Stimulated activated CD4-positive, alpha-beta T cell treated with anti-CD3 and anti-CD28 coated beads, TNF-alpha, amount 100 ng/mL, for 48 hours (primary cell): ENCODE measurements at regions not wholly inside any gene's neighbourhood (a gene's known extent, or its start where the extent isn't known, plus 50 kb on each side); places are given as distances from the start of the nearest gene placed in this dataset.
"Not testable (repeated sequence)": the region's sequence is repeated elsewhere in the genome, so short reads cannot be mapped to it uniquely, and the experiment has no call there.

Source experiments
- DNase-seq, 3 donors: peaks; one replicate each; pipeline ENCODE4 v3.0.0-alpha.2; 2020; ENCODE audit warnings: low read depth in 3 of 3

GRCh38 chr9:115665519-115665918 lies 488.1 kb upstream of the PAPPA start:
- no peak for DNase-seq

GRCh38 chr9:115668521-115668920 lies 485.1 kb upstream of the PAPPA start:
- no peak for DNase-seq

DNA sequence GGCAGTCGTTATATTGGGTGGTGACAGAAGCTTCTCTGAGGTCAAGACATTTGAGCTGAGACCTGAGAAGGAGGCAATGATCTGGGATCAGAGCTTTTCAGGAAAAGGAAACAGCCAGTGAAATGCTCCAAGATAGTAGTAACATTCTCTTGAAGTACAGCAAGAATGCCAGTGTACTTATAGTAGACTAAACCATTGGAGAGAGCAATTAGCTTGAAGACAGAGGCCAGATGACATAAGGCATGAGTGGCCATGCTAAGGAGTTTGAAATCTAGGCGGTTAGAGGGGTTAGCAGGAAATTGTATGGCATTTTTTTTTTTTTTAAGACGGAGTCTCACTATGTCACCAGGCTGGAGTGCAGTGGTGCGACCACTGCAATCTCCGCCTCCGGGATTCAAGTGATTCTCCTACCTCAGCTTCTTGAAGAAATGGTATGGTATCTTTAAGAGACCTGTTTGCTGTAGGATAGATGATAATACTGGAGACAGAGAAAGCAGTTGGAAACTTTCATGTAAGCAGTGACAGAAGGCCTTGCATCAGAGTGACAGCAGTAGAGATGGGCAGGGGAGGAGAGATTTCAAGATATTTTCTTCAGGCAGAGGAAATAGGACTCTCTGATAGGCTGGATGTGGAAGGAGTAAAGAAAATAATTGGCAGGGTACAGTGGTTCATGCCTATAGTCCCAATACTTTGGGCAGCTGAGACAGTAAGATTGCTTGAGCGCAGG lies 482.2 kb upstream of the PAPPA start:
- DNase-seq, result no peak

- DNase-seq, result no peak
These were observed 481.7 kb upstream of the PAPPA start for GRCh38 chr9:115671963-115672305.

GRCh38 chr9:115672477-115673316 lies 480.9 kb upstream of the PAPPA start:
- DNase-seq, result no peak

DNA sequence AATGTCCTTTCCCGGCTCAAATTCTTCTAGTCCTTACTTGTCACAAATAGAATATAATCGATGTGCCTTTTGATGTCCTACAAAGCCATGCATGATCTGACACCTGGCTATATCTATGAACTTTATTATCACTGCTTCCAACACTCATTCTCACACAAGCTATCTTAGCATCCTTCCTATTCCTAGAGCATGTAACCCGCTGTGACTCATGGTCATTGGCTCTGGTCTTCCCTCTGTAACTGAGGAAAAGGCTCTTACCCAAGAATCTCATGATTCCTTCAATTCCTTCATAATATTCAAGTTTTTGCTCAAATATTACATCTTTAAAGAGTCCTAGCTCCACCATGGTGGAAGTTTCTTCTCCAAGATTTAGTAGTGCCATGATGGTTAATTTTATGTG lies 480.0 kb upstream of the PAPPA start:
- no peak for DNase-seq

DNA sequence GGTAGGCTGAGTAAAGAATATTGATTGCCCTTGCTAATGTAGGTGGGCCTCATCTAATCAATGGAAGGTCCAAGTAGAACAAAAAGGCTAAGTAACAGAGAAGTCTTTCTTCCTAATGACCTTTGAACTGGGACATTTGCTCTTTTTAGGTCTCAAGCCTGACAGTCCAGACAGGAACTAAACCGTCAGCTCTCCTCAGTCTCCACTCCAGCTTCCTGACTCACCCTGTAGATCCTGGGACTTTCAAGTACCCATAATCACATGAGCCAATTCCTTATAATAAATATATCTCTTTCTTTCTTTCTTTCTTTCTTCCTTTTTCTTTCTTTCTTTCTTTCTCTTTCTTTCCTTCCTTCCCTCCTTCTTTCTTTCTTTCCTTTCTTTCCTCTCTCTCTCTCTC lies 479.5 kb upstream of the PAPPA start:
- no peak for DNase-seq

DNA sequence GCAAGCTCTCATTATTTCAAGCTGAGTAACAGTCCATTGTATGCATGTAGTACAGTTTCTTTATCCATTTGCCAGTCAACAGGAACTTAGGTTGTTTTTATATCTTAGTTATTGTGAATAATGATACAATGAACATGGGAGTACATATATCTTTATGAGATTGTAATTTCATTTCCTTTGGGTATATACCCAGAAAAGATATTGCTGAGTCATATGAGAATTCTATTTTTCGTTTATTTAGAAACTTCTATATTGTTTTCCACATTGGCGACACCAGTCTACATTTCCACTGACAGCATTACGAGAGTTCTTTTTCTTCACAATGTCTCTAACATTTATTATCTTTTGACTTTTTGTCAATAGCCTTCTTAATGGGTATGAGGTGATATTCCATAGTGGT lies 477.8 kb upstream of the PAPPA start:
- DNase-seq, result no peak

DNA sequence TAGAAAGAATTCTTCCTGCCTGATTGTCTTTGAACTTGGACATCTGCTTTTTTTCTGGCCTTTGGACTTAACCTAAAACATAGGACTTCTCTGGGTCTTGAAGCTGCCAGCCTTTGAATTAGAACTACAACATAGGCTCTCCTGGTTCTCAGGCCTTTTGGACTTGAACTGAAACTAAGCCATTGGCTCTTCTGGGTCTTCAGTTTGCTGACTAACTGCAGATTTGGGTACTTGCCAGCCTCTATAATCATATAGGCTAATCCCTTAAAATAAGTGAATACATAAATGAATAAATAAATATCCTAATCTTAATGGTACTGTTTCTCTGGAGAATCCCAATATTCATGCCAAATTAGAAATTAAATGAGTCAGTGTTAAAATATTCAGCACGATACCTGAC lies 473.4 kb upstream of the PAPPA start:
- DNase-seq, result no peak

DNA sequence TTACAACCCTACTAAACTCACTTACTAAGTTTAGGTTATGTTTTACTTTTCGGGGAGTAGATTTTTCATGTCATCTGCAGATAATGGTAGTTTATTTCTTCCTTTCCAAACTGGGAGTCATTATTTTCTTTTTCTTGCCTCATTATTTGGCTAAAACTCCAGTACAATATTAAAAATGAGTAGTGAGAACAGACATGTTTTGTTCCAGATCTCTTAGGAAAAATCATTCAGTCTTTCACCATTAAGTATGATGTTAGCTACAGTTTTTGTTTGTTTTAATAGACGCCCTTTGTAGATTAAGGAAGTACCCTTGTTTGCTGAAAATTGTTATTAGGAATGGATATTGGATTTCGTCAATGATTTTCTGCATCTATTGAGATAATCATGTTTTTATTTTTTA lies 472.0 kb upstream of the PAPPA start:
- DNase-seq, result no peak

DNA sequence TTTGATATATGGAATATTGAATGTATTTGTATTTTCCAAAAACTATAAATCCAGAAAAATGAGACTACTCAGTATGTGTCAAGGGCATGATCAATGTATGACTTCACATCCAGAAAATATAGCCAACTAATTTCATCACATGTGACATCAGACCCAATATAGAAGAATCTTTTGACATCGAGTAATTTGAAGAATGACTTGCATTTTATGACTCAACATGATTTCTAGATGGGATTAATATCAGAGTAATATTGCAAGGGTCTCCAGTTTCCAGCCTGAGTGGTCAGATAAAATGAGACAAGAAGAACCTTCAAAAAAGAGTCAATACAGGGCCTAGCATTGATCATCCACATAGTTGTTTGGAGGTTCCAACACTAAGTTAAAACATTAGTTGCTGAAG lies 467.5 kb upstream of the PAPPA start:
- no peak for DNase-seq

- no peak for DNase-seq
These were observed 466.2 kb upstream of the PAPPA start for GRCh38 chr9:115687356-115687755.

GRCh38 chr9:115689331-115689730 lies 464.3 kb upstream of the PAPPA start:
- no peak for DNase-seq

- DNase-seq, result no peak
These were observed 462.6 kb upstream of the PAPPA start for GRCh38 chr9:115690786-115691496.

GRCh38 chr9:115691693-115692092 lies 461.9 kb upstream of the PAPPA start:
- no peak for DNase-seq

- not testable (repeated sequence) for DNase-seq
These were observed 460.7 kb upstream of the PAPPA start for GRCh38 chr9:115692868-115693267.

DNA sequence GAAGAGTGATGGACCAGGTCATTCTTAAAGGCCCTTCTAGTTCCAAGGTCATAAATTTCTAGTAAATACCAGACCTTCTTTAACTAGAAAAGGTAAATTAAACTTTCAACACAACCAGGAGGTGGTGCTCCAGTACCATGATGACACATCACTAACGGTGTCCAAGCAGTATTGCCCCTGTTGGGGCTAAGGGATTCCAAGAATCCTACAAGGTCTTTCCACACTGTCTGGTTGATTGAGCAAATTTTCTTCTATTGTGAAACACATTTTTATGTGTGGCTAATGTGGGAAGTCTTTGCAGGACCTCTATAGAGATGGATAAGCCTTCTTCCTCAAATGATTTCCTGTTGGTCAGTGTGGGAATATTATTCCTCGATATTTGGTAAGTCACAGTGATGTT lies 459.6 kb upstream of the PAPPA start:
- DNase-seq, result no peak

- no peak for DNase-seq
These were observed 458.6 kb upstream of the PAPPA start for GRCh38 chr9:115694991-115695390.

DNA sequence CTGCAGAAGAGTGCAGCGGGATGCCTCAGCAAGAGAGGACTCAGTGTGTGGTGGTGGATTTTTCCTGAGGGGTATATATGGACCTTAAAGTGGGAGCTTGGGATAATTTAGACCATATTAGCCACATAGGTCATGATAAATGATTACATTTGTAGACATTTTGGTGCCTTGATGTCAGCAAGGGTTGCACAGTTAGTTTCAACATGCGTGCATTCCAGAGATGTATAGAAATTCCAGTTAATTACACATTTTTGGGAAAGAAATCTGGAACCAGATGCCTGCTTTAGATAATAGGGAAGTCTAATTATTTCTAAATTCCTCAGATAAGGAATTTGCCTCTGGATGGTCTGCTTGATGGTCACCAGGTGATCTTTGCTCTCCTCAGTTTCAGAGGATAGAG lies 440.6 kb upstream of the PAPPA start:
- DNase-seq, result no peak

- no peak for DNase-seq
These were observed 437.9 kb upstream of the PAPPA start for GRCh38 chr9:115715666-115716065.

DNA sequence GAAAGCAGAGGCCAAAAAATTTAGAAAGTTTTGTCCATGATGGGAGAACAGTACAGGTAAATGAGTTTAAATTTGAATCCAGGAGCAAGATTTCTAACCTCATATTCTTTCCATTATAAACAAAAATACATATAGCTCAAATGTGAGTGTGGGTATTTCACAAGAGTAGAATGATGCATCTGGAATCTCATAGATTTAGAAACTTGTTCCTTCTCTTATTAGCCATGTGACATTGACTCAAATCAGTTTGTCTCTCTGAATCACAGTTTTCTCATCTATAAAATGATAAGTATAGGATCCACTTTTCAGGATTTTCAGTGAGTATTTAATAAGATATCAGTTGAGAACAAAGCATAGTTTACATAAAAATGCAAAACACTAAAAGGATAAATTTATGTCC lies 436.3 kb upstream of the PAPPA start:
- no peak for DNase-seq

DNA sequence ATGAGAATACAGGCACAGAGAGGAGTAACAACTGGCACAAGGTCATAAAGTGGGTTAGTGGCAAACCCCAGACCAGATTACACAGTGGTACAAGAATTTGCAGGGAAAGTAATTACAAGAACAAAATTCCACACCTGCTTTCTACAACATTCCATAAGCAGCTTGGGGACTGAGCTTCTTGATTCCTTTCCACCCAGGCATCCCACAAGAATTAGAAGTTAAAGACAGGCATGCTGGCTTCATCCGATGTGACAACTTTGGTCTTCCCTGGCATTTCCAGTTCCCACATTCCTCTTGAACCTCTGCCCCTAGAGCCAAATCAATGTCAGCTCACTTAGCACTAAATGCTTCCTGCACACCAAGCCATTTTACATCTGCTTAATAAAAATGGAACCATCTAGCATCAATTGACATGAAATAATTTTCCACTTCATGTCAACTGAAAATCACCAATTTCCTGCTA lies 435.8 kb upstream of the PAPPA start:
- DNase-seq, result no peak

GRCh38 chr9:115730396-115730795 lies 423.2 kb upstream of the PAPPA start:
- no peak for DNase-seq
